ENCODE measurements at regions not wholly inside any gene's neighbourhood (a gene's known extent, or its start where the extent isn't known, plus 50 kb on each side); places are given as distances from the start of the nearest gene placed in this dataset.

- DNase-seq, result no peak
These were observed 178.8 kb upstream of the GLI2 start for GRCh38 chr2:120556911-120557310.

- DNase-seq, result no peak
These were observed 176.8 kb upstream of the GLI2 start for GRCh38 chr2:120558847-120559246.

GRCh38 chr2:120559401-120559800 lies 176.3 kb upstream of the GLI2 start:
- DNase-seq, result no peak

GRCh38 chr2:120560330-120560729 lies 175.3 kb upstream of the GLI2 start:
- DNase-seq, result no peak

GRCh38 chr2:120561379-120562035 lies 174.2 kb upstream of the GLI2 start:
- no peak for DNase-seq

GRCh38 chr2:120562218-120563005 lies 173.3 kb upstream of the GLI2 start:
- no peak for DNase-seq

- no peak for DNase-seq
These were observed 172.1 kb upstream of the GLI2 start for GRCh38 chr2:120563616-120564015.

GRCh38 chr2:120564213-120565094 lies 171.2 kb upstream of the GLI2 start:
- no peak for DNase-seq

- no peak for DNase-seq
These were observed 170.6 kb upstream of the GLI2 start for GRCh38 chr2:120565095-120565460.

- no peak for DNase-seq
These were observed 169.7 kb upstream of the GLI2 start for GRCh38 chr2:120565929-120566328.

- DNase-seq, result no peak
These were observed 169.2 kb upstream of the GLI2 start for GRCh38 chr2:120566331-120567035.

- DNase-seq, result no peak
These were observed 168.5 kb upstream of the GLI2 start for GRCh38 chr2:120567128-120567527.

GRCh38 chr2:120568089-120568974 lies 167.3 kb upstream of the GLI2 start:
- no peak for DNase-seq

- DNase-seq, result no peak
These were observed 166.7 kb upstream of the GLI2 start for GRCh38 chr2:120568975-120569268.

GRCh38 chr2:120570001-120570400 lies 165.7 kb upstream of the GLI2 start:
- DNase-seq, result no peak

- DNase-seq, result no peak
These were observed 165.1 kb upstream of the GLI2 start for GRCh38 chr2:120570546-120570945.

- no peak for DNase-seq
These were observed 164.5 kb upstream of the GLI2 start for GRCh38 chr2:120571015-120571728.

- no peak for DNase-seq
These were observed 163.4 kb upstream of the GLI2 start for GRCh38 chr2:120572226-120572625.

- DNase-seq, result no peak
These were observed 161.0 kb upstream of the GLI2 start for GRCh38 chr2:120574620-120575019.

GRCh38 chr2:120575966-120576365 lies 159.7 kb upstream of the GLI2 start:
- DNase-seq, result no peak
